ENCODE measurements at regions not wholly inside any gene's neighbourhood (a gene's known extent, or its start where the extent isn't known, plus 50 kb on each side); places are given as distances from the start of the nearest gene placed in this dataset.

GRCh38 chr4:129345609-129346008, 249.7 kb downstream of the C4orf33 start:
- peak overlapping the region; percentile 80 for H3K27ac Mint-ChIP-seq
- no peak for TF ChIP-seq CTCF (IDR thresholded peaks at IDR 0.05; ENCODE audit: unreplicated experiment)
- no peaks in the 10 kb centered on the region for H3K36me3 Mint-ChIP-seq
- no peaks in the 10 kb centered on the region for H3K9me3 Mint-ChIP-seq
- H3K4me1 Mint-ChIP-seq, result peaks cover 41% of the 10 kb centered on the region
- H3K4me3 Mint-ChIP-seq, result no peak overlapping the region
- H3K27me3 Mint-ChIP-seq (ENCODE audit: low read depth), result no peaks in the 10 kb centered on the region
- no peak for DNase-seq (ENCODE audit: low spot score in 2 of 2, unreplicated experiment in 2 of 2)

- Mint-ChIP-seq H3K4me1 (peaks cover 45% of the 10 kb centered on the region), H3K36me3 (no peaks in the 10 kb centered on the region), H3K27me3 (ENCODE audit: low read depth) (no peaks in the 10 kb centered on the region), H3K9me3 (no peaks in the 10 kb centered on the region), H3K27ac (peak overlapping the region; percentile 80), H3K4me3 (no peak overlapping the region)
- no peak for TF ChIP-seq CTCF (IDR thresholded peaks at IDR 0.05; ENCODE audit: unreplicated experiment)
- DNase-seq (ENCODE audit: low spot score in 2 of 2, unreplicated experiment in 2 of 2), result no peak
These were observed 250.1 kb downstream of the C4orf33 start for GRCh38 chr4:129346036-129346435.

GRCh38 chr4:129346734-129347133, 250.8 kb downstream of the C4orf33 start:
- Mint-ChIP-seq H3K4me3 (no peak overlapping the region), H3K9me3 (no peaks in the 10 kb centered on the region), H3K36me3 (no peaks in the 10 kb centered on the region), H3K27me3 (ENCODE audit: low read depth) (no peaks in the 10 kb centered on the region), H3K27ac (no peak overlapping the region), H3K4me1 (peaks cover 46% of the 10 kb centered on the region)
- DNase-seq (ENCODE audit: low spot score in 2 of 2, unreplicated experiment in 2 of 2), result no peak
- TF ChIP-seq CTCF (IDR thresholded peaks at IDR 0.05; ENCODE audit: unreplicated experiment), result no peak

GRCh38 chr4:129350834-129351721, 255.1 kb downstream of the C4orf33 start:
- no peaks in the 10 kb centered on the region for H3K9me3 Mint-ChIP-seq
- DNase-seq (ENCODE audit: low spot score in 2 of 2, unreplicated experiment in 2 of 2), result no peak
- H3K27me3 Mint-ChIP-seq (ENCODE audit: low read depth), result no peaks in the 10 kb centered on the region
- no peaks in the 10 kb centered on the region for H3K36me3 Mint-ChIP-seq
- TF ChIP-seq CTCF (IDR thresholded peaks at IDR 0.05; ENCODE audit: unreplicated experiment), result no peak
- H3K27ac Mint-ChIP-seq, result no peak overlapping the region
- peaks cover 22% of the 10 kb centered on the region for H3K4me1 Mint-ChIP-seq
- H3K4me3 Mint-ChIP-seq, result no peak overlapping the region

GRCh38 chr4:129352480-129352879, 256.5 kb downstream of the C4orf33 start:
- no peak overlapping the region for H3K4me3 Mint-ChIP-seq
- peaks cover 14% of the 10 kb centered on the region for H3K4me1 Mint-ChIP-seq
- TF ChIP-seq CTCF (IDR thresholded peaks at IDR 0.05; ENCODE audit: unreplicated experiment), result no peak
- no peak for DNase-seq (ENCODE audit: low spot score in 2 of 2, unreplicated experiment in 2 of 2)
- H3K9me3 Mint-ChIP-seq, result no peaks in the 10 kb centered on the region
- no peak overlapping the region for H3K27ac Mint-ChIP-seq
- no peaks in the 10 kb centered on the region for H3K27me3 Mint-ChIP-seq (ENCODE audit: low read depth)
- H3K36me3 Mint-ChIP-seq, result no peaks in the 10 kb centered on the region
